ENCODE measurements at regions not wholly inside any gene's neighbourhood (a gene's known extent, or its start where the extent isn't known, plus 50 kb on each side); places are given as distances from the start of the nearest gene placed in this dataset.

DNA sequence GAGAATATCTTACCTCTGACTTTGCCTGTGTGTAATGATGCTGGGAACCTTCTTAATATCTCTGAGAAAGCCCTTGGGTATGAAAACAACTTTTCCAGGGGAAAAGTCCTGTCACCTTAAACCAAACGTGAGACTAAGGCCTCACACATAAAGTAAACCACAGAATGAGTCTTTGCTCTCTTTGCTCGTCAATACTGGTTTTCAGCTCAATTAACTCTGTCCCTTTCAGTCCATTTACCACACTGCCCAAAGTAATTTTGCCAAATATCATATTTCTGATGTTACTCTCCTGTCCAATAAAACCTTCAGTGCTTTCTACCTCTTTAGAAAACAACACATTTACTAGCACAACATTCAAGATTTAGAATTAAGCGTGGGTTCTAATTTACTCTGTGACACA is 100.5 kb upstream of the HMGCLL1 start:
- ChIA-PET CTCF (no interaction called here), SMC1A (ENCODE audit: uncharacterized antibody, unreplicated experiment) (interaction anchor here (0.9 kb wide), 1 partner anchor 13 kb away, joined by 3 read pairs; no protein-coding TSS in a partner anchor), POLR2A (no interaction called here), RAD21 (ENCODE audit: unreplicated experiment) (no interaction called here)
- 0% methylated on average over 3 of the region's 3 CpGs for WGBS (ENCODE audit: insufficient coverage, insufficient replicate concordance, low lambda C conversion rate, missing lambda C conversion rate)
- in situ Hi-C loops (cut with MboI) (no loop called here), intact Hi-C loops (cut with micrococcal nuclease; ENCODE audit: unreplicated experiment) (no loop called here)
- DNase-seq (ENCODE audit: low read depth, low spot score) (no peak), ATAC-seq (no peak), FAIRE-seq (no peak)
- Histone ChIP-seq H3K9ac (ENCODE audit: control insufficient read depth, insufficient read depth, low read length) (no peak overlapping the region), H3K27me3 (replicated peaks in 1 of 2; ENCODE audit: control insufficient read depth in 2 of 2, insufficient read depth in 2 of 2, low read length in 1 of 2) (no peaks in the 10 kb centered on the region), H3K9me3 (replicated peaks; ENCODE audit: control insufficient read depth, insufficient read depth, low read length) (no peaks in the 10 kb centered on the region), H3K4me2 (ENCODE audit: control insufficient read depth, insufficient read depth) (no peak overlapping the region), H2AFZ (ENCODE audit: control insufficient read depth, low read depth, low read length) (no peak overlapping the region), H3K4me3 (no peak overlapping the region), H3K27ac (ENCODE audit: control insufficient read depth, insufficient read depth) (no peak overlapping the region), H3K4me1 (ENCODE audit: control insufficient read depth, insufficient read depth, low read length) (no peaks in the 10 kb centered on the region), H3K79me2 (ENCODE audit: control insufficient read depth, insufficient read depth, low read length) (no peaks in the 10 kb centered on the region), H3K36me3 (ENCODE audit: control insufficient read depth in 2 of 2, insufficient read depth in 2 of 2, low read length in 1 of 2) (no peaks in the 10 kb centered on the region), H4K20me1 (ENCODE audit: control insufficient read depth, insufficient read depth) (no peaks in the 10 kb centered on the region)
- BruUV-seq (replicated peaks) = no TSS peak
- TF ChIP-seq RB1 (IDR thresholded peaks at IDR 0.05; ENCODE audit: borderline replicate concordance) (no peak), FOXK2 (IDR thresholded peaks at IDR 0.05) (no peak), POLR2AphosphoS5 (IDR thresholded peaks at IDR 0.05; ENCODE audit: low read length) (no peak), NR2F1 (conservative IDR thresholded peaks at IDR 0.05) (no peak), PAX5 (IDR thresholded peaks at IDR 0.05; ENCODE audit: borderline replicate concordance, low read depth, low read length) (no peak), TCF7 (IDR thresholded peaks at IDR 0.05; ENCODE audit: borderline replicate concordance) (no peak), RAD51 (IDR thresholded peaks at IDR 0.05) (no peak)
- TF ChIP-seq, protein P1, sequence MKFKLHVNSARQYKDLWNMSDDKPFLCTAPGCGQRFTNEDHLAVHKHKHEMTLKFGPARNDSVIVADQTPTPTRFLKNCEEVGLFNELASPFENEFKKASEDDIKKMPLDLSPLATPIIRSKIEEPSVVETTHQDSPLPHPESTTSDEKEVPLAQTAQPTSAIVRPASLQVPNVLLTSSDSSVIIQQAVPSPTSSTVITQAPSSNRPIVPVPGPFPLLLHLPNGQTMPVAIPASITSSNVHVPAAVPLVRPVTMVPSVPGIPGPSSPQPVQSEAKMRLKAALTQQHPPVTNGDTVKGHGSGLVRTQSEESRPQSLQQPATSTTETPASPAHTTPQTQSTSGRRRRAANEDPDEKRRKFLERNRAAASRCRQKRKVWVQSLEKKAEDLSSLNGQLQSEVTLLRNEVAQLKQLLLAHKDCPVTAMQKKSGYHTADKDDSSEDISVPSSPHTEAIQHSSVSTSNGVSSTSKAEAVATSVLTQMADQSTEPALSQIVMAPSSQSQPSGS (IDR thresholded peaks at IDR 0.05; ENCODE audit: low read length) = no peak
- TF ChIP-seq, protein P2, sequence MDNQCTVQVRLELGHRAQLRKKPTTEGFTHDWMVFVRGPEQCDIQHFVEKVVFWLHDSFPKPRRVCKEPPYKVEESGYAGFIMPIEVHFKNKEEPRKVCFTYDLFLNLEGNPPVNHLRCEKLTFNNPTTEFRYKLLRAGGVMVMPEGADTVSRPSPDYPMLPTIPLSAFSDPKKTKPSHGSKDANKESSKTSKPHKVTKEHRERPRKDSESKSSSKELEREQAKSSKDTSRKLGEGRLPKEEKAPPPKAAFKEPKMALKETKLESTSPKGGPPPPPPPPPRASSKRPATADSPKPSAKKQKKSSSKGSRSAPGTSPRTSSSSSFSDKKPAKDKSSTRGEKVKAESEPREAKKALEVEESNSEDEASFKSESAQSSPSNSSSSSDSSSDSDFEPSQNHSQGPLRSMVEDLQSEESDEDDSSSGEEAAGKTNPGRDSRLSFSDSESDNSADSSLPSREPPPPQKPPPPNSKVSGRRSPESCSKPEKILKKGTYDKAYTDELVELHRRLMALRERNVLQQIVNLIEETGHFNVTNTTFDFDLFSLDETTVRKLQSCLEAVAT (IDR thresholded peaks at IDR 0.05) = no peak
- TF ChIP-seq, protein P3, sequence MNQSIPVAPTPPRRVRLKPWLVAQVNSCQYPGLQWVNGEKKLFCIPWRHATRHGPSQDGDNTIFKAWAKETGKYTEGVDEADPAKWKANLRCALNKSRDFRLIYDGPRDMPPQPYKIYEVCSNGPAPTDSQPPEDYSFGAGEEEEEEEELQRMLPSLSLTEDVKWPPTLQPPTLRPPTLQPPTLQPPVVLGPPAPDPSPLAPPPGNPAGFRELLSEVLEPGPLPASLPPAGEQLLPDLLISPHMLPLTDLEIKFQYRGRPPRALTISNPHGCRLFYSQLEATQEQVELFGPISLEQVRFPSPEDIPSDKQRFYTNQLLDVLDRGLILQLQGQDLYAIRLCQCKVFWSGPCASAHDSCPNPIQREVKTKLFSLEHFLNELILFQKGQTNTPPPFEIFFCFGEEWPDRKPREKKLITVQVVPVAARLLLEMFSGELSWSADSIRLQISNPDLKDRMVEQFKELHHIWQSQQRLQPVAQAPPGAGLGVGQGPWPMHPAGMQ (IDR thresholded peaks at IDR 0.05; ENCODE audit: borderline replicate concordance) = no peak
- TF ChIP-seq, protein P4, sequence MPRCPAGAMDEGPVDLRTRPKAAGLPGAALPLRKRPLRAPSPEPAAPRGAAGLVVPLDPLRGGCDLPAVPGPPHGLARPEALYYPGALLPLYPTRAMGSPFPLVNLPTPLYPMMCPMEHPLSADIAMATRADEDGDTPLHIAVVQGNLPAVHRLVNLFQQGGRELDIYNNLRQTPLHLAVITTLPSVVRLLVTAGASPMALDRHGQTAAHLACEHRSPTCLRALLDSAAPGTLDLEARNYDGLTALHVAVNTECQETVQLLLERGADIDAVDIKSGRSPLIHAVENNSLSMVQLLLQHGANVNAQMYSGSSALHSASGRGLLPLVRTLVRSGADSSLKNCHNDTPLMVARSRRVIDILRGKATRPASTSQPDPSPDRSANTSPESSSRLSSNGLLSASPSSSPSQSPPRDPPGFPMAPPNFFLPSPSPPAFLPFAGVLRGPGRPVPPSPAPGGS (IDR thresholded peaks at IDR 0.05; ENCODE audit: borderline replicate concordance, insufficient read depth, low read depth, low read length, poor library complexity, severe bottlenecking) = no peak
- TF ChIP-seq, protein P5, sequence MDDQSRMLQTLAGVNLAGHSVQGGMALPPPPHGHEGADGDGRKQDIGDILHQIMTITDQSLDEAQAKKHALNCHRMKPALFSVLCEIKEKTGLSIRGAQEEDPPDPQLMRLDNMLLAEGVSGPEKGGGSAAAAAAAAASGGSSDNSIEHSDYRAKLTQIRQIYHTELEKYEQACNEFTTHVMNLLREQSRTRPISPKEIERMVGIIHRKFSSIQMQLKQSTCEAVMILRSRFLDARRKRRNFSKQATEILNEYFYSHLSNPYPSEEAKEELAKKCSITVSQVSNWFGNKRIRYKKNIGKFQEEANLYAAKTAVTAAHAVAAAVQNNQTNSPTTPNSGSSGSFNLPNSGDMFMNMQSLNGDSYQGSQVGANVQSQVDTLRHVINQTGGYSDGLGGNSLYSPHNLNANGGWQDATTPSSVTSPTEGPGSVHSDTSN (IDR thresholded peaks at IDR 0.05; ENCODE audit: insufficient replicate concordance, low read depth, low read length) = no peak
- TF ChIP-seq, protein P6, sequence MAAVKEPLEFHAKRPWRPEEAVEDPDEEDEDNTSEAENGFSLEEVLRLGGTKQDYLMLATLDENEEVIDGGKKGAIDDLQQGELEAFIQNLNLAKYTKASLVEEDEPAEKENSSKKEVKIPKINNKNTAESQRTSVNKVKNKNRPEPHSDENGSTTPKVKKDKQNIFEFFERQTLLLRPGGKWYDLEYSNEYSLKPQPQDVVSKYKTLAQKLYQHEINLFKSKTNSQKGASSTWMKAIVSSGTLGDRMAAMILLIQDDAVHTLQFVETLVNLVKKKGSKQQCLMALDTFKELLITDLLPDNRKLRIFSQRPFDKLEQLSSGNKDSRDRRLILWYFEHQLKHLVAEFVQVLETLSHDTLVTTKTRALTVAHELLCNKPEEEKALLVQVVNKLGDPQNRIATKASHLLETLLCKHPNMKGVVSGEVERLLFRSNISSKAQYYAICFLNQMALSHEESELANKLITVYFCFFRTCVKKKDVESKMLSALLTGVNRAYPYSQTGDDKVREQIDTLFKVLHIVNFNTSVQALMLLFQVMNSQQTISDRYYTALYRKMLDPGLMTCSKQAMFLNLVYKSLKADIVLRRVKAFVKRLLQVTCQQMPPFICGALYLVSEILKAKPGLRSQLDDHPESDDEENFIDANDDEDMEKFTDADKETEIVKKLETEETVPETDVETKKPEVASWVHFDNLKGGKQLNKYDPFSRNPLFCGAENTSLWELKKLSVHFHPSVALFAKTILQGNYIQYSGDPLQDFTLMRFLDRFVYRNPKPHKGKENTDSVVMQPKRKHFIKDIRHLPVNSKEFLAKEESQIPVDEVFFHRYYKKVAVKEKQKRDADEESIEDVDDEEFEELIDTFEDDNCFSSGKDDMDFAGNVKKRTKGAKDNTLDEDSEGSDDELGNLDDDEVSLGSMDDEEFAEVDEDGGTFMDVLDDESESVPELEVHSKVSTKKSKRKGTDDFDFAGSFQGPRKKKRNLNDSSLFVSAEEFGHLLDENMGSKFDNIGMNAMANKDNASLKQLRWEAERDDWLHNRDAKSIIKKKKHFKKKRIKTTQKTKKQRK (IDR thresholded peaks at IDR 0.05; ENCODE audit: low read depth, low read length) = no peak
- TF ChIP-seq, protein P7, sequence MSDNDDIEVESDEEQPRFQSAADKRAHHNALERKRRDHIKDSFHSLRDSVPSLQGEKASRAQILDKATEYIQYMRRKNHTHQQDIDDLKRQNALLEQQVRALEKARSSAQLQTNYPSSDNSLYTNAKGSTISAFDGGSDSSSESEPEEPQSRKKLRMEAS (IDR thresholded peaks at IDR 0.05; ENCODE audit: low read depth, low read length) = no peak

Data from GM12878 (cell line).